Lower lobe of right lung (tissue), 2 donors: ENCODE measurements at regions not wholly inside any gene's neighbourhood (a gene's known extent, or its start where the extent isn't known, plus 50 kb on each side); places are given as distances from the start of the nearest gene placed in this dataset.

ENCODE experiments used
- ATAC-seq, 2 donors: fragments of 200-7000 bp; cut with Tn5 transposase; one replicate each; pipeline ENCODE4 v1.9.1; 2020 to 2022; ENCODE audit warnings: mild to moderate bottlenecking in 2 of 2, moderate library complexity in 2 of 2
- DNase-seq: peaks from one replicate; pipeline ENCODE4 v3.0.0-alpha.2; 2020
- H3K27ac ChIP-seq: fragments of 200-600 bp; one replicate; pipeline ENCODE4 v1.8.0; 2022
- H3K27me3 ChIP-seq: fragments of 200-600 bp; one replicate; pipeline ENCODE4 v1.8.0; 2022; ENCODE audit warnings: low read depth
- H3K36me3 ChIP-seq: fragments of 200-600 bp; one replicate; pipeline ENCODE4 v1.8.0; 2022; ENCODE audit warnings: mild to moderate bottlenecking
- H3K4me1 ChIP-seq: fragments of 200-600 bp; one replicate; pipeline ENCODE4 v1.8.0; 2022
- H3K4me3 ChIP-seq: fragments of 200-600 bp; one replicate; pipeline ENCODE4 v1.8.0; 2022; ENCODE audit warnings: mild to moderate bottlenecking
- H3K9me3 ChIP-seq: fragments of 200-600 bp; one replicate; pipeline ENCODE4 v1.8.0; 2022
- CTCF ChIP-seq: fragments of 200-600 bp; IDR thresholded peaks from one replicate; pipeline ENCODE4 v1.8.0; 2022; ENCODE audit warnings: antibody characterized with exemption, mild to moderate bottlenecking
- intact Hi-C: fragments of 100-400 bp; cut with DNase I; formaldehyde crosslinking; loops from one replicate; pipeline ENCODE4 v1.11.0; 2022
- donor health status: DM: no; HTN: yes; CAD: no; lungs with severe emphysema.

GRCh38 chr1:5109633-5110032, 455.2 kb downstream of the AJAP1 start:
- TF ChIP-seq CTCF = no peak
- ATAC-seq (no peak), DNase-seq (no peak)
- H3K27me3 ChIP-seq = no peaks in the 10 kb centered on the region
- no peaks in the 10 kb centered on the region for H3K9me3 ChIP-seq
- no peak overlapping the region for H3K4me3 ChIP-seq
- H3K36me3 ChIP-seq = no peaks in the 10 kb centered on the region
- H3K27ac ChIP-seq = no peak overlapping the region
- intact Hi-C loops = no loop called here
- H3K4me1 ChIP-seq = no peaks in the 10 kb centered on the region

GRCh38 chr1:5108740-5109139, 454.3 kb downstream of the AJAP1 start:
- Histone ChIP-seq H3K27ac (no peak overlapping the region), H3K36me3 (no peaks in the 10 kb centered on the region), H3K4me1 (no peaks in the 10 kb centered on the region), H3K27me3 (no peaks in the 10 kb centered on the region), H3K9me3 (no peaks in the 10 kb centered on the region), H3K4me3 (no peak overlapping the region)
- no peak for TF ChIP-seq CTCF
- ATAC-seq (no peak), DNase-seq (no peak)
- intact Hi-C loops = no loop called here

GRCh38 chr1:5105744-5106143, 451.3 kb downstream of the AJAP1 start:
- DNase-seq (no peak), ATAC-seq (no peak)
- no peaks in the 10 kb centered on the region for H3K4me1 ChIP-seq
- no peak for TF ChIP-seq CTCF
- no peak overlapping the region for H3K27ac ChIP-seq
- H3K27me3 ChIP-seq = no peaks in the 10 kb centered on the region
- intact Hi-C loops = no loop called here
- no peaks in the 10 kb centered on the region for H3K36me3 ChIP-seq
- no peaks in the 10 kb centered on the region for H3K9me3 ChIP-seq
- H3K4me3 ChIP-seq = no peak overlapping the region

GRCh38 chr1:5099558-5099957, 445.1 kb downstream of the AJAP1 start:
- no peak overlapping the region for H3K4me3 ChIP-seq
- DNase-seq = no peak
- TF ChIP-seq CTCF = no peak
- ATAC-seq = peak in 1 of 2 donors; percentile 38
- intact Hi-C loops = no loop called here
- no peaks in the 10 kb centered on the region for H3K36me3 ChIP-seq
- H3K4me1 ChIP-seq = no peaks in the 10 kb centered on the region
- no peak overlapping the region for H3K27ac ChIP-seq
- H3K9me3 ChIP-seq = no peaks in the 10 kb centered on the region
- H3K27me3 ChIP-seq = no peaks in the 10 kb centered on the region

- DNase-seq (no peak), ATAC-seq (no peak)
- no peak overlapping the region for H3K4me3 ChIP-seq
- H3K36me3 ChIP-seq = no peaks in the 10 kb centered on the region
- intact Hi-C loops = no loop called here
- no peak overlapping the region for H3K27ac ChIP-seq
- no peaks in the 10 kb centered on the region for H3K9me3 ChIP-seq
- H3K27me3 ChIP-seq = no peaks in the 10 kb centered on the region
- H3K4me1 ChIP-seq = no peaks in the 10 kb centered on the region
- no peak for TF ChIP-seq CTCF
These were observed 444.6 kb downstream of the AJAP1 start for GRCh38 chr1:5098981-5099385.

- TF ChIP-seq CTCF = no peak
- Histone ChIP-seq H3K27me3 (no peaks in the 10 kb centered on the region), H3K4me1 (no peaks in the 10 kb centered on the region), H3K27ac (no peak overlapping the region), H3K9me3 (peaks cover 16% of the 10 kb centered on the region), H3K4me3 (no peak overlapping the region), H3K36me3 (no peaks in the 10 kb centered on the region)
- ATAC-seq (no peak), DNase-seq (no peak)
- intact Hi-C loops = no loop called here
These were observed 438.6 kb downstream of the AJAP1 start for GRCh38 chr1:5093042-5093441.
